Chondrocyte (in vitro differentiated cells): ENCODE measurements at regions not wholly inside any gene's neighbourhood (a gene's known extent, or its start where the extent isn't known, plus 50 kb on each side); places are given as distances from the start of the nearest gene placed in this dataset.

Source experiments
- DNase-seq: peaks from one replicate; pipeline ENCODE4 v3.0.0; 2021; ENCODE audit warnings: mixed read lengths, low spot score
- H3K27ac Mint-ChIP-seq: one replicate; pipeline ENCODE4 v1.8.0; 2021; ENCODE audit warnings: mild to moderate bottlenecking, moderate library complexity, mixed read lengths; ENCODE audit not compliant: unreplicated experiment
- H3K27me3 Mint-ChIP-seq: 2 replicates; pipeline ENCODE4 v1.8.0; 2021; ENCODE audit warnings: low read depth, mixed read lengths
- H3K36me3 Mint-ChIP-seq: 2 replicates; pipeline ENCODE4 v1.8.0; 2021; ENCODE audit warnings: low read depth, mixed read lengths
- H3K4me1 Mint-ChIP-seq: 2 replicates; pipeline ENCODE4 v1.8.0; 2021; ENCODE audit warnings: low read depth, mild to moderate bottlenecking, mixed read lengths
- H3K4me3 Mint-ChIP-seq: one replicate; pipeline ENCODE4 v1.8.0; 2021; ENCODE audit warnings: mild to moderate bottlenecking, moderate library complexity, mixed read lengths; ENCODE audit not compliant: unreplicated experiment
- H3K9me3 Mint-ChIP-seq: 2 replicates; pipeline ENCODE4 v1.8.0; 2021; ENCODE audit warnings: low read depth, mixed read lengths
- CTCF ChIP-seq: fragments of 200-600 bp; sonication (generic); IDR thresholded peaks from 2 replicates; pipeline ENCODE4 v1.5.0; 2021; ENCODE audit warnings: antibody characterized with exemption, mild to moderate bottlenecking, moderate library complexity

GRCh38 chr7:67525588-67525987, 529.0 kb downstream of the TYW1 start:
- peaks cover 6% of the 10 kb centered on the region for H3K9me3 Mint-ChIP-seq
- no peak overlapping the region for H3K4me3 Mint-ChIP-seq
- no peaks in the 10 kb centered on the region for H3K4me1 Mint-ChIP-seq
- H3K36me3 Mint-ChIP-seq = no peaks in the 10 kb centered on the region
- H3K27me3 Mint-ChIP-seq = peaks cover 1% of the 10 kb centered on the region
- DNase-seq = no peak
- no peak for TF ChIP-seq CTCF
- H3K27ac Mint-ChIP-seq = no peak overlapping the region

DNA sequence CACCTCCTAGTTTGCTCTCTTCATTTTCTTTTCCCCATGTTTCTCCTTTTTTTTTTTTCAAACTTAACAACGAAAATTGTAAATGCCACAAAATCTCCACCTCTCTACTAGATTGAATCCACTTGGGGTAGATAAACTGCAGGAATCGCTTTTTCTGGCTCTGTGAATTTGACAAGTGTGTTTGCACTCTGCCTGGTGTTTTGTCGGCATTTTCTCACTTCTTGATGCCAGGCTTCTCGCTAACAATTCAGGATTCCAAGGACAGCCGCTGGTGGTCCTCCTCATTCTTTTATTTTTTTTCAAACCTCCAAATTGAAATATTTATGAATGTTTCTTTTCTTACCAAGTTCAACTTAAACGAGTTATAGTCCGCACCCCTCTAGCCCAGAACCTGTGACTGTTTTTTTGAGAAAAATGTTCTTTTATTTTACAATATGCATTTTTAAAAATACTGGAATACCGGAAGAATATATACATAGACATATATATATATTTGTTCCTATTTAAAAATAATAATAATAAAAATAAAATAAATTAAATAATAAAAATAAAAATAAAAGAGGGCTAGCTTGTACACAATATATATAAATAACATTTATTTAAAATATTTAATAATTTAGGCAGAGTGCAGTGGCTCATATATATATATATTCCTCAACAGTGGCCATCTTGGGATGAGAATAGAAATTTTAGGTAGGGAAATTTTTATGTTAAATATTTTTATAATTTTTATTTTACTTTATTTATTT, 538.8 kb downstream of the TYW1 start:
- Mint-ChIP-seq H3K27ac (no peak overlapping the region), H3K9me3 (peaks cover 8% of the 10 kb centered on the region), H3K27me3 (peaks cover 2% of the 10 kb centered on the region), H3K36me3 (no peaks in the 10 kb centered on the region), H3K4me1 (no peaks in the 10 kb centered on the region), H3K4me3 (no peak overlapping the region)
- DNase-seq = no peak
- TF ChIP-seq CTCF = no peak

DNA sequence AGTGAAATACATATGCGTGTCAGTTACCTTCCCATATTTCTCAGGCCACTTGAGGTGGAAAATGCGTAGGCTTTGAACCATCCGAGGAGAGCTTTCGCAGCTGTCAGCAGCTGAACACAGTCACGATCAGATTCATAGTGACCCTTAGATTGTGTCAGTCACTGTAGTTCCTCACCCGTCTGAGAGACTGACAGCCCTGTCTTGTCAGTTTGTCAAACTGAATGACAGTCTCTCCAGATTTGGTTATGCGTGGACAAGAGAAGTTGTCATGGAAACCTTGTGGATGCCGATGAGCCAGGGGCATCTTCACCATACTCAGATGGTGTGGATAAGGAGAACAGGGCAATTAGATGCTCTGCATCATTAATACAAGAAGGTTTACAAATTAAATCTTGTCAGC, 546.3 kb downstream of the TYW1 start:
- Mint-ChIP-seq H3K4me1 (no peaks in the 10 kb centered on the region), H3K27me3 (peaks cover 2% of the 10 kb centered on the region), H3K27ac (no peak overlapping the region), H3K36me3 (no peaks in the 10 kb centered on the region), H3K9me3 (no peaks in the 10 kb centered on the region), H3K4me3 (no peak overlapping the region)
- TF ChIP-seq CTCF = no peak
- DNase-seq = no peak

DNA sequence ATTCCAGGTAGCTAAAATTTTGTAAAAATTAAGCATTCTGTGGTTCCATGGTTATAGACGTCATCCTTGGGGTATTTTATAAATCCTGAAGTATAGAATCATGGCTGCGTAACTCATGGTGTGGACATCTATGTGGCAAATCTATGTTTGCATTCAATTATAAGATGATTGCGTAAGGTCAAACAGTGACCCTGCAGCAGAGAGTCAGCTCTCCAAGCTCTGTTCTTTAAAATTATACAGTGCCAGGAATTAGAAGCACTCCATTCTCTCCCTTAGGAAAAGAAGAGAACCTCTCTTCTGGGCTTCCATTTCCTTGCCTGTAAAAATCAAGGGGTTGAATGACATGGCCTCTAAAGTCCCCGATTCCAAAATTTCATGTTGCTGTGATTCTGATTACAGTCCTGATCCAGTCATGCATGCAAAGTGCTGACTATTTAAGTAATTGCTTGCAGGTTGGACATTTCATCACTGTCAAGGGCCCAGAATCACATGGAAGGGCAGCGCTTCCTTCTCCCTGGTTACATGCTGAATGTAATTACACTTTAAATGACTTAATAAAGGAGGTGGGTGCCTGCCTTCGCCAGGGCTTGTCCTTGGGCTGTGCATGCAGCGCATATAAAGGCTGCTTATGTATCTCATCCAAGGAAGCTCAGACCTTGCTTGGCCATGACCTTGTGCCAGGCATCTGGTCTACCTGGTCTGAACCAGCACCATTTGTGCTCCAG, 550.7 kb downstream of the TYW1 start:
- Mint-ChIP-seq H3K36me3 (no peaks in the 10 kb centered on the region), H3K9me3 (peaks cover 4% of the 10 kb centered on the region), H3K27me3 (peaks cover 2% of the 10 kb centered on the region), H3K4me1 (no peaks in the 10 kb centered on the region), H3K4me3 (no peak overlapping the region), H3K27ac (no peak overlapping the region)
- DNase-seq = no peak
- no peak for TF ChIP-seq CTCF

- peaks cover 3% of the 10 kb centered on the region for H3K27me3 Mint-ChIP-seq
- no peaks in the 10 kb centered on the region for H3K4me1 Mint-ChIP-seq
- H3K27ac Mint-ChIP-seq = no peak overlapping the region
- no peaks in the 10 kb centered on the region for H3K36me3 Mint-ChIP-seq
- DNase-seq = no peak
- no peak overlapping the region for H3K4me3 Mint-ChIP-seq
- peaks cover 4% of the 10 kb centered on the region for H3K9me3 Mint-ChIP-seq
- TF ChIP-seq CTCF = no peak
These were observed 552.5 kb downstream of the TYW1 start for GRCh38 chr7:67549126-67549525.
